MM.1S (cell line): ENCODE measurements at regions not wholly inside any gene's neighbourhood (a gene's known extent, or its start where the extent isn't known, plus 50 kb on each side); places are given as distances from the start of the nearest gene placed in this dataset.
"Not testable (repeated sequence)": the region's sequence is repeated elsewhere in the genome, so short reads cannot be mapped to it uniquely, and the experiment has no call there.

Experiments used
- CTCF ChIP-seq: fragments of 300-600 bp; sonication (generic); IDR thresholded peaks from 2 replicates; pipeline ENCODE4 v1.5.1; 2016; ENCODE audit warnings: antibody characterized with exemption, low read length, mixed read lengths
- EZH2 ChIP-seq: fragments of 300-600 bp; sonication (generic); optimal IDR thresholded peaks from 2 replicates; pipeline ENCODE3; 2017; ENCODE audit warnings: low read depth, mild to moderate bottlenecking, antibody characterized with exemption, low read length, mixed read lengths

- TF ChIP-seq EZH2, CTCF: not testable (repeated sequence)
Measured at GRCh38 chr1:143904622-143904979, 67.2 kb downstream of the FAM72C start.
